ENCODE measurements at regions not wholly inside any gene's neighbourhood (a gene's known extent, or its start where the extent isn't known, plus 50 kb on each side); places are given as distances from the start of the nearest gene placed in this dataset.

DNA sequence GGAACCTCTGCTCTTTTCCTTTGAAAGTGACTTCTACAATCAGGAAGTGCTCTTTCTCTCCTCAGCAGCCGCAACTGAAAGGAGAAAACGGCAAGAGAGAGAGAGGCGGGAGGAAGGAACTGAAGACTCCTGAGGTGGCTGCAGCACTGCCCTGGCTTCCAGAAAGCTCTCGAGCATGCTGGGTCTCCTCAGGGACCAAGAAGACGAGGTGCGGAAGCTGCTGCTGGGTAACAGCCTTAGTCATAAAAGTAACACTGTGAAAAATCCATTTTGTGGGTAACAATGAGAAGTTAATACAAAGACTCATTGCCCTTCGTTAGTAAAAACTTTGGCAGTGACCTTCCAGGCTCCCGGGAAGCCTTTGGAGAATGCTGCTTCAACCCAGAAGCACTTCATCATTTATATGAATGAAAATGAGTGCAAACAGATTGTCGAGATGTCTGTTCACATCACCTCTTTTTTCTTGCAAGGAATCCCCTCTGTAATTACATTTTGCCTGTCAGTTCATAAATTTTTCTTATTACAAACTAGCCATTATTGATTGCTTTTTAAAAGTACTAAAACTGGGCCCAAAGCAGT, 473.4 kb downstream of the SOX6 start:
- TF ChIP-seq GATA2 (IDR thresholded peaks at IDR 0.05; ENCODE audit: low read depth, low read length) = no peak
- TF ChIP-seq GATA3 (IDR thresholded peaks at IDR 0.05; ENCODE audit: low read depth, low read length) = no peak

DNA sequence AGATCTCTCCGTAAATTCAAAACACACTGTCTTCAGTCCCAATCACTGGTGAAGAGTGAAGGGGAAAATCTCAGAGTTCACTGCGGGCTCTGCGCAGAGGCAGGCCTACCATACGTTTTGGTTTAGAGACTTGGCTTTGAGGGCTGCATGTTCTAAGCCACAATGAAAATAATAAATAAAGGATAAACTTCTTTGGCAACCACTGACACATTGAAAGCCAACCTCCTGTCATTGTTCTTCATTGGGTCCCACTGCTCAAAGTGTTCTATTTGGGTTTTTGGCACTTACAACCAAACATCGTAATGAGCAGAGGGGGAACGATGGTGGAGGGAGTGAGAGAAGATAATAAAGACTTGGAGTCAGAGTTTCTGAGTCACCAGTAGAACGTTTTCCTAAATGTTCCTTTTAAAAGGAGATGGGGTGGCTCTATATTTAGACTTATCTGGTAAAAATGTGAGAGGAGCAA, 472.9 kb downstream of the SOX6 start:
- no peak for TF ChIP-seq GATA2 (IDR thresholded peaks at IDR 0.05; ENCODE audit: low read depth, low read length)
- TF ChIP-seq GATA3 (IDR thresholded peaks at IDR 0.05; ENCODE audit: low read depth, low read length) = no peak

DNA sequence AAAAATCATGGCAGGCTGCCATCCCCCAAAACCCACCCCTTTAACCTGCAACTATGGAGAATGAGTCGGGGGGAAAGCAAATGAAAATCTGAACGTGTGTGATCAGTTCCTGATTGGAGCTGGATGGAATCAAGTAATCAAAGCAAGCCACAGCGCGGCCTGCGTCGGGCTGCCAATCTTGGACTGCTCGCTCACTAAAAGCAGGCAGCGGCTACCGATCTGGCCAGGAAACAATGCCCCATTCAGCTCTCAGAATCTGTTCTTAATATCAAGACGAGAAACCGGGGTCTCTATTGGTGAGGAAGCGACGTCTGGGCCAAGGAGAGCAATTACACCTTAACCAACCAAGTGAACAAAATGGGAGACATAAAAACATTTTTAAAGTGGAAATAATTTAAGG, 472.2 kb downstream of the SOX6 start:
- TF ChIP-seq GATA3 (IDR thresholded peaks at IDR 0.05; ENCODE audit: low read depth, low read length) = no peak

DNA sequence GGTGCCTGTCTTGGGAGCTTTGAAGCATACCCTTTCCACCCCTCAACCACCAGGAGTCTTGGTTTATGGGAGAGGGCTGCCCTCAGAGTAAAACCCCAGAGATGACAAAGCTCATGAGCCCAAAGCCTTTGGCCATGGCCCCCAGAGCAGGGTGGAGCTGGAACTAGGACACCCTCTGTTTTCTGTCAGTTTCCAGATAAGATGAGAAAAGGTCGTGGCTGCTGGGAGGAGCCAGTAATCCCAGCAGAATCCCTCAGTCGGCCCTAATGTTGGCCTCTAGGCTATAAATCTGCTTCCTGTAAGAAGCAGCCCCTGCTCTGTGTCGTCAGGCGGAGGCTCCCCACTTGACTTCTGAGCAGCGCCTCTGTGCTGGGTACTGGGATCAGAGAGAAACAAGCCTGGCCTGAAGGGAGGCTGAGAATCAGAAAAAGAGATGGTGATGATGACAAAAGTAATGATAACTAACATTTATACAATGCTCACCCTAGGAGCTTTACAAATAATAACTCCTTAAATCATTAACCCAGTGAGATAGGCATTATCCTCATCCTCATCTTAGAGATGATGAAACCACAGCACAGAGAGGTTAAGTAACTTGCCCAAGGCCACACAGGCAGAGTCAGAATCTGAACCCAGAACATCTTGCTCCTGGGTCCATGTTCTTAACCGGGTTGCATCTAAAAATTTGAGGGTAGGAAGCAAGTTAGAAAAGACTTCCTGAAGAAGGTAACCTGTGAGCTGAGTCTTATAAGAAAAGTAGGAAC, 471.4 kb downstream of the SOX6 start:
- peak; percentile 62 for TF ChIP-seq GATA2 (IDR thresholded peaks at IDR 0.05; ENCODE audit: low read depth, low read length)
- peak; percentile 12; the same call in 1 of the 2 replicates for TF ChIP-seq GATA3 (IDR thresholded peaks at IDR 0.05; ENCODE audit: low read depth, low read length)

DNA sequence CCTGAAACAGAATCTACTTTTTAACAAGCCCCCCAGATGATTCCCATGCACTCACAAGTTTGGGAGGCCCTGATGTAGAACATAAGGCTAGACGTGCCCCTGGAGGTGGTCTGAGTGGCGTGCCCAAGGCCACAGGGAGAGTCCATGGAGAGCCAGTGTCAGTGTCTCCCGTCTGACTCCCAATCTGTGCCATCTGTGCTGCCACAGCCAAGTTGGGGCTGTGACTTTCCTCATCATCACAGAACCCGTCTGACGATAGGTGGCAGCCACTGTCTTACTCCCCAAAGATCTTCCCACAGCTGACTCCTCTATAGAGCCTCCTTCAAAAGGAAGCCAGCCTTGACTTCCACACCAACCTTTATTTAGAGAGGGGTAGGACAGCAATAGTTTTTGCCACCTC, 470.5 kb downstream of the SOX6 start:
- TF ChIP-seq GATA3 (IDR thresholded peaks at IDR 0.05; ENCODE audit: low read depth, low read length) = no peak
- no peak for TF ChIP-seq GATA2 (IDR thresholded peaks at IDR 0.05; ENCODE audit: low read depth, low read length)

DNA sequence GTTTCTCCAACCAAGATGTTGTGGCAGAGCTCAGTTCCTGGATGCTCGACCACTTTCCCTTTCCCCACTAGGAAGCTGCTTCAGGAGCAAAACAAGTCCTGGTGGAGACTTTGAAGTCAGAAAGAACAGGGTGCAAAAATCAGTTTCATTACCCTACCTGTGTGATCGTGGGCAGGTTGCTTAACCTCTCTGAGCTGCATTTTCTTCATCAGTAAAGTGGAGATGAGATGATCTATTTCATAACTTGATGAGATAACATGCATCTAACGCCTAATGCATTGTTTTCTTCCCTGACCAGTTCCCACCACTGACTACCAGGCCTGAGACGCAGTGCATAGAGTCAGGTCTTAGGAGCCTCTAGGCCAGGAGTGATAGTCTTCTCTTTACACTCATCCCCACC, 470.0 kb downstream of the SOX6 start:
- TF ChIP-seq GATA3 (IDR thresholded peaks at IDR 0.05; ENCODE audit: low read depth, low read length) = no peak

DNA sequence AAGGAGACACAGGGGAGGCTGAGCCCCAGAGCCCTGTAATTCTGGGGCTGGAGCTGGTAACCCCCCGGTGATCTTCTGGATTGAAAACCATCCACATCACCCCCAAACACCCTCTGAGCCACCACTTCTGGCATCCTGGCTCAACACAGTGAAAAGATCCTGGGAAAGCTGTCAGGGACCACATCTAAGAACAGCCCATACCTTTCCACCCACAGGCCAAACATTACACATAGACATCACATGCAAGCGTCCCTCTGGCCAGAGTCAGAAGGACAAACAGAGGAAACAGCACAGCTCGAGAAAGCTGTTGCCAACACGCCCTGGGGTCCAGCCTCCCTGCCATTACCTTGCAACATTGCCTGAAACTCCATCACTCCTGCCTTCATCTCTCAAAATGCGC, 469.5 kb downstream of the SOX6 start:
- TF ChIP-seq GATA2 (IDR thresholded peaks at IDR 0.05; ENCODE audit: low read depth, low read length) (no peak), GATA3 (IDR thresholded peaks at IDR 0.05; ENCODE audit: low read depth, low read length) (no peak)

DNA sequence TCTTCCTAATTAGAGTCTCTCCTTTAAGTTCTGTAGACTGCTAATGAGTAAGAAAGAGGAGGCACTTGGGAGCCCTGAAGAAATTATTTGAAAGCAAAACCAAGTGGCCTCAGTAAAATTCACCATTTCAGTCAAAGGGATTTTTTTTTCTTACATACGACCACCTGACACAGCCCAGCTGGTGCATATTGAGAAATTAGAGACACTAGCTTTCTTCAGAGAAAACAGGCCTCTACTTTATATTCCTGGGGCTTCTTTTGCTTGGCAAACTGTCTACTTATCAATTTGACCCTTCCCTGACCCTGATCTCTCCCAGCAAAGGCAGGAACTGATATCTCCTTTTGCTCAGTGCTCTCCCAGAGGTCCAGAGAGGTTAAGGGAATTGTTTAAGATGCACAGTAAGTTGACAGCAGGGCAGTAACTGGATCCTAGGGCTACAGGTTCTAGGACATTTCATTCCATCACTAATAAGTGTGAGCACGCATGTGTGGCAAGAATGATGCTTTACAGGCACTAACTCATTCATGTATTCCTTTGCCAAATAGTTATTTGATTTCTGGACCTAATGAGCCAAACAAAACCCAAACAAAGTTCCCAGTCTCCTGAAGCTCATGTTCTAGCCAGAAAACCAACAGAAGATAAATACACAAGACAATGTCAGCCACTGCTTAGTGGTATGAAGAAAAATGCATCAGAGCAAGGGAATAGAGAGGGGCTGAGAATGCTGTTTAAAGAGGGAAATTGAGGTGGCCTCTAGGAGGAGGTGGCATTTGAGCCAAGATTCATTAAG, 467.6 kb downstream of the SOX6 start:
- no peak for TF ChIP-seq GATA3 (IDR thresholded peaks at IDR 0.05; ENCODE audit: low read depth, low read length)

DNA sequence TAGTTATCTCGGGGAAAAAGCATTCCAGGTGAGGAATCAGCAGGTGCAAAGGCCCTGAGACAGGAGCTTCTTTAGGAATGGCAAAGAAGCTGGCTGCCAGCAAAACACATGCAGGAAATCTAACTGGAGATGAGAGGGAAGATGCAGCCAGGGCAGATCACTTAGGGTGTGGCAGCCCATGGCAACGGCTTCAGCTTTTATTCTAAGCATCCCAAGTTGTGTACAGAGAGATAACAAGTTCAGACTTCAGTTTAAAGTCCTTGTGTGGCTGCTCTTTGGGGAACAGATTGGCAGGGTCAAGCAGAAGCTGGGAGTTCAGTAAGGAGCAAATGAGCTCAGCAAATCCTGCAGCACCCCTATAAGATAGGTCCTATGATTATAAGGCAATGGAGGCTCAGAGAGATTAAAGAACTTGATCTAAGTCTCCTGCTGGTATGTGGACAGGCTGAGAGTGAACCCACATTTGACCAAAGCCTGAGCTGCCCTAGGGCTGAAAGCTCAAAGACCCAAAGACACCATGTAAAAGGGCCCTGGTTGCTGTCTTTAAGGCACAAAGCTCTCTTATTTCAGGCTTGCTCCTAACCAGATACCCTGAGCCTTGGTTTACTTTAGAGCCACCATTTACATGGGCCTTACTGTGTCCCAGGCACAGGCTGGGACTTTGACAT, 466.8 kb downstream of the SOX6 start:
- TF ChIP-seq GATA2 (IDR thresholded peaks at IDR 0.05; ENCODE audit: low read depth, low read length) (no peak), GATA3 (IDR thresholded peaks at IDR 0.05; ENCODE audit: low read depth, low read length) (no peak)

DNA sequence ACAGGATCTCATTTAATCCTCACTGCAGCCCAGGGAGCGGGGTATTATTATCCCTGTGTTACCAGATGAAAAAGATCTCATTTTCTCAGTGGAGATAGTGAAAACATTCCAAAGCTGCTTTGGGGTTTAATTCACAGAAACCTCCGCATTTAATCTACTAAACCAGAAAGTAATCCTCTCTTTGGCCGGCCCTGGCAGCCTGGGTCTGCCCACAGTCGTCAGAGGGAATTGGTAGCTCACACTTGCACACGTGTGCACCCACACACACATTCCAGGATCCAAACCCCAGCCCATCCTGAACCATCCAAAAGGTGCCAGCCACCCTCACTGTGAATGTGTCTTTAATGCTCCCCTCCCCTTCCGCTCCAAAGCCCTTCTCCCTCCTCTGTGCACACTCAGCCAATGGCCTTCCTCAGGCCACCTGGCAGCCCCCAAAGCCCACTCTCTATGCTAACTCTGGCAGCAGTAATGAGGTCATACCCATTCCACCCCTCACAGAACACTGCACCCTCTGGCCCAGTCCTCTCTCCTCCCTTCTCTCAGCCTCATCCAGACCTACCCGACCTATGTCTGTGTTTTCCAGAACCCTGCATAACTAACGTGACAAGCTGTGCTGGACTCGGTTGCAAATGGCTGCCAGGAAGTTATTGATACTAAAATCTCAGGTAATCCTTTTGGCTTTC, 466.2 kb downstream of the SOX6 start:
- no peak for TF ChIP-seq GATA3 (IDR thresholded peaks at IDR 0.05; ENCODE audit: low read depth, low read length)
- TF ChIP-seq GATA2 (IDR thresholded peaks at IDR 0.05; ENCODE audit: low read depth, low read length) = no peak

DNA sequence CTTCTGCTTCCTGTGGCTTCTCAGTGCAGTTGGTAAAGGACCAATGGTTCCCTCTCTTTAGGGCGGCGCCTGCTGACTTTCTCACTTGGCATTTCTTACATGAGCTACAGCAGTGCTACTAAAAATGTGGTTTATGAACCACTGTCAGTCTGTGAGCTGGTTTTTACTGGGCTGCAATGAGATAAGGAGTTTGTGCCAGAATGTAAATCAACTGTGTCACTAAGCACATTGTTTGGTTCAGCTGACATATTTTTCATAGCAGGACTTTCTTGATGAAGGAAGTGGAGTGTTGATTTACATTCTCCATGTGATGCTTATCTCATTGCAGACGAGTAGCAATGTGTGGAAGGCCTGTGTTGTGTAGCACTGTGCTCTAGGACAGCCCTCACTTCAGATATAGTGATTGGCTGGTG, 463.3 kb downstream of the SOX6 start:
- TF ChIP-seq GATA2 (IDR thresholded peaks at IDR 0.05; ENCODE audit: low read depth, low read length) = peak; percentile 81
- peak; percentile 73 for TF ChIP-seq GATA3 (IDR thresholded peaks at IDR 0.05; ENCODE audit: low read depth, low read length)

DNA sequence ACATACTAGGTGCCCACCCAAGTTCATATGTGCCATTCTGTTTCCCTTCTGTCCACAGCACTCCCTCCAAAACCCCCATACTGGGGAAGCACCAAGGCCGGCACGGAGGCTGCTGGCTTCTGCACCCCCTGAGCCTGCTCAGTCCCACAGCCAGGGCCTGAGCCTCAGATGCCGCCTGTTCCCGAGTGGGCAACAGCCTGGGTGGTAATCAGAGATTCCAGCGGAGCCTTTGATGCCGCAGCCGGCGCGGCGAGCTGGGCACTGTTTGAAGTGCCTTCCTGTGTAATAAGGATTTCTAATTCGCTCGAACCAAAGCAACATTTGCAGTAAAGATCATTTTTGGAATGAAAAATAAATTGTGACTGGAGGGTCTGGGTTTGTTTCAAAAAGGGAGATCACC, 460.3 kb downstream of the SOX6 start:
- no peak for TF ChIP-seq GATA2 (IDR thresholded peaks at IDR 0.05; ENCODE audit: low read depth, low read length)
- TF ChIP-seq GATA3 (IDR thresholded peaks at IDR 0.05; ENCODE audit: low read depth, low read length) = no peak

DNA sequence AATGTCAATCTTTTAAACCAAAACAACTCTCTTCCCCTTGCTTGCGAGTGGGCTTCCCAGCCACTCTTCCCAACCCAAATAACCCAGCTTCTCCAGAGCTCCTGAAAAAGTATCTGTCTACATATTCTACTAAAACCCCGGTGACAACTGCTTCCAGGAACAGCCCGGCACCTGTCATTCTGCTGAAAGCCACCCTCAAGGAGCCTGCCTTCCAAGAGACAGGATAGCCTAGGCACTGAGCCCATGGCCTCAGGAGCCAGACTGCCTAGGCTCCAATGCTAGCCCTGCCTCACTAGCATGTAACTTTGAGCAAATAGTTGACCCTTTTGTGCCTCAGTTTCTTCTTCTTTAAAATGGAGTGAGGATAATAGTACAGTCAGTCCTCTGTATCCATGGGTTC, 459.8 kb downstream of the SOX6 start:
- TF ChIP-seq GATA2 (IDR thresholded peaks at IDR 0.05; ENCODE audit: low read depth, low read length) = no peak
- TF ChIP-seq GATA3 (IDR thresholded peaks at IDR 0.05; ENCODE audit: low read depth, low read length) = no peak

All from SH-SY5Y (cell line).